Hematopoietic multipotent progenitor cell treated with erythropoietin and hydrocortisone succinate and interleukin-3 and kit ligand, for 17 days (in vitro differentiated cells): ENCODE measurements at regions not wholly inside any gene's neighbourhood (a gene's known extent, or its start where the extent isn't known, plus 50 kb on each side); places are given as distances from the start of the nearest gene placed in this dataset.

Experiments used
- DNase-seq: peaks from one replicate; pipeline ENCODE4 v3.0.0-alpha.2; 2015; ENCODE audit warnings: low spot score

DNA sequence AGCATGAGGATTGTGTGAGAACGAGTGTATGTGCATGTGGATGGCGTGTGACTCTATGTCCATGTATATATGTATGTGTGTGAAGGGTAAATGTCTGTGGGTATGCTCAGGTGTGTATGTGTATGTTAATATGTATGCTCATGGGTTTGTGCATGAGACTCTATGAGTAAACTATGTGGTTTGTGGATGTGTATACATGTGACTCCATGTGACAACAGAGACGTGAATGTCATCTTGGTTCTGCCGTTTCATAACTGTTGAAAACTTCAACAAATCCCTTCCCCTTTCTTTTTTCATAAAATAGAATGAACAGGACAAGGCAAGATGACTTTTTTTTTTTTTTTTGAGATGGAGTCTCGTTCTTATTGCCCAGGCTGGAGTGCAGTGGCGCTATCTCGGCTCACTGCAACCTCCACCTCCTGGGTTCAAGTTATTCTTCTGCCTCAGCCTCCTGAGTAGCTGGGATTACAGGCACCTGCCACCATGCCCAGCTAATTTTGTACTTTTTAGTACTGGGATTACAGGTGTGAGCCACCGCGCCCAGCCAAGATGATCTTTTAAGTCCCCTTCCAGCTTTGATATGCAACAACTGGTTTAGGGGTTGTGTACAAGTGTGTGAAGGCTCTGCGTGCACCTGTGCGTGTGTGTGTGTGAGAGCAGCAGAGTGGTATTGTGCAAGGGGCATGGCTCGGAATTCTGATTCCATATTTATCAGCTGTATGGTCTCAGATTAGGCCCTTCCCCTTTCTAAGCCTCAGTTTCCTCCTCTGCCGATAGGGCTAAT is 106.3 kb downstream of the EBNA1BP2 start:
- DNase-seq: no peak

DNA sequence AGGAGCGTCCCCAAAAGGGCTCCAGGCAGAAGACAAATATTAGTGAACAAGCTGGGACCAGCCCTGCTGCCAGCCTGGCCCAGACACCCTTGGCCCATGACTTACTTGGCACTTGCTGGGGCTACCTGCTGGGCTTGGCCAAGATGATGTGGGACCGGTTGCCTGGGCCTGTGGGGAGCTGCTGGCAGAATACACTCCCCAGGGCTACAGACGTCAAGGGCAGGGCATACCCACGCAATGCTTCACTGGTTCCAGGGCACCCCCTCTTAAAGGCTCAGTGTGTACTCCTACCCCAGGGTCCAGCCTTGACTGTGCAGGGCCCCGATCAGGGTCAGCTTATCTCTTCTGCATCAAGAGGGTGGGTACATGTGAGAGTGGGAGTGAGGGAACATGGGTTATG is 106.5 kb upstream of the SLC2A1 start:
- no peak for DNase-seq

GRCh38 chr1:43063394-43064219 is 104.9 kb upstream of the SLC2A1 start:
- no peak for DNase-seq

GRCh38 chr1:43062527-43063095 is 103.9 kb upstream of the SLC2A1 start:
- DNase-seq: no peak

- DNase-seq: no peak
Observed at GRCh38 chr1:43061757-43062156, 103.1 kb upstream of the SLC2A1 start.

DNA sequence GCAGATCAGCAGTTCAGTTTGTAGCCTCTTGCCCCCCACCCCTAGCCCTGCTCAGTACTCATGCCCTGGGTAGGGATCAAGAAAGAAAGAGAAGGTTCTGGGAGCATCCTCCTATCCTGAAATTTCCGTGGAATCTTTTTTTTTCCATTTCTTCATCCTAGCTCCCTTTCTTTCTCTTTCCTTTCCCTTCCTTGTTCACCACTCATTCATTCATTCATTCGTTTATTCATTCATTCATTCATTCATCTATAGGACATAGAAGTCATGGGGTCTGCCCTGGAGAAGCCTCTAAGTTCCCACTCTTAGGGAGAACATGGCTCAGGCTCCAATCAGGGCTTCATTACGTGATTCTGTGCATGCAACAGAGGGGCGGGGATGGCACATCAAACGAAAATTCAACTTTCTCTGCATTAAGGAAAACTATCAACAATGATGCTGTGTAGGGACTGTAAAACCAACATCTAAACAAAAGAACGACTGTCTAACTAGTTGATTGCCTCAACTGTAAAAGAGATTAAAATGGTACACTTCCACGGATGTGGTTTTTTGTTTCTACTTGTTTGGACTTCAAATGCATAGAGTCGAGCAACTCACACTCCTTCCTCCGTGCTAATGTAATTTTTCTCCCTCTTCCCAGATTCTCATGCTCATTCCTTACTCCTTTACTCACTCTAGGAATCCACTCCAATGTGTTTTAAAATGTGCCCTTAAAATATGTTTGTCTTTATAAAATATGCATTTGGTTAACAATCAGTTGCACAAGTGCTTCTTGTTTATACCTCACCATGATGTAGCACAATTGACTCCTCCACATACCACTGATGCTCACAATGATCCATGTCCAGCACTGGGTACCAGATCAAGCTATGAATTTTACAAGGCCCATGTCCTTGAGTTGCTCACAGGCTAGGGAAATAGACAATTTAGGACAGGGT is 101.2 kb upstream of the SLC2A1 start:
- DNase-seq: no peak

GRCh38 chr1:43058545-43059360 is 100.1 kb upstream of the SLC2A1 start:
- no peak for DNase-seq

DNA sequence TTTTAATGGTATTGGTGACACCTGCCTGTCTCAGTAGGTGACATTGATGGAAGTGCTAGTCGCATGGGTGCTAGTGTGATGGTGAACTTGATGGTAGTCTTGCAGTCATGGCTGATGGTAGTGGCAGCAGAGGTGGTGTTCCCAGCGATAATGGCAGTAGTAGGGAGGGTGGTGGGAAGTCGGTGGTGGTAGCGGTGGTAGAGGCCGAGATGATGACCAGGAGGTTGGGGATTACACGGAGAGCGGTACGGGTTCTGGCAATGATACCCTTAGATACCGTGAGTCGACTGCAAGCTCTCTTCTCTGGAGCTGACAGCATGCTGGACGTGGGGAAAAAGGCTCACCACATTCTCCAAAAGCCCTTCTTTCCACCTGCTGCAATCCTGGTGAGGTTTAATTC is 99.4 kb upstream of the SLC2A1 start:
- no peak for DNase-seq

GRCh38 chr1:43057567-43057966 is 98.9 kb upstream of the SLC2A1 start:
- DNase-seq: no peak

- DNase-seq: no peak
Observed at GRCh38 chr1:43056981-43057391, 98.3 kb upstream of the SLC2A1 start.

DNA sequence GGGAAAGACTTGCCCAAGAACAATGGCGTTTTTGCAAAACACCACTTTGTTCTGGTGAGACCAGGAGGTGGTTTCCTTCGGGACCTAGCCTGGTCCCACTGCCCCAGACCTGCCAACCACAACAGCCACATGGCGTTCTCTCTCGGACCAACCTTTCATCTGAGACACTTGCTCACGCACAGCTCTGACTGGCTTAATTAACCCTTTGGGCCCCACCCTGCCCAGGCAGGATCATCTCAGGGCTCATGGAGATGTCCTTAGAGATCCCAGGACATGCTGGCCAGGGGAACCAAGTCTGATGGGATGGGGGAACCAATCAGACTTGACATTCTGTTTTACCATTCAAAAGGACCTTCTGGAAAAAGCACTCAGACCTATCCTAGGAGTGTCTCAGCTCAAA is 97.8 kb upstream of the SLC2A1 start:
- DNase-seq: no peak

- DNase-seq: no peak
Observed at GRCh38 chr1:43054961-43055360, 96.3 kb upstream of the SLC2A1 start.

DNA sequence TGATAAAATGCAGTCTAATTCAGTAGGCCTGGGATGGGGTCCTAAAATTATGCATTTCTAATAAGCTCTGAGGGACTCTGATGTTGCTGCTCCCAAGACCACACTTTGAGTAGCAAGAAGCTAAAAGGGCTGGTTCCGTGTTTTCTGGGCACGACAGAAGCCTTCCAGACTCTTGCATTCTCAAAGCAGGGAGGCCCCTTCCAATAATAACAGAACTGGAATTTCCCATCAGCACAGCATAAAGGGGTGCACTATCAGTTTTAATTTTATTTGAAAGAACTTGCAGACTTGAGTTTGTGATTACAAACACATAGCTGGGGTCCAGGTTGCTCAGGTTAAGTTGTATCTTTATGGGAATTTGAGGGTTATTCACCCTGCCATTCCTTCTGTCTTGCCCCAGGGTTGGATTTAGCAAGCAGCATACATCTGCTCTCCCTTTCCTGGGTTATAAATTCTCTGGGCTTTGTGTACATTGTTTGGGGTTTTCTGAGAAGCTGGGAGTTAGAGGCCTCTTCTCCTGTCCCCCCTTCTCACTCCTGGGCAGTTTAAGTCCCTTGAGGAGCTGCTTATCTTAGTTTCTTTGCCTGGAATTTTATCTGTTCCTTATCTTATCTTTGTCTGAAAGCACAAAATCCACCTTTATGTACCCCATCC is 94.2 kb upstream of the SLC2A1 start:
- no peak for DNase-seq

DNA sequence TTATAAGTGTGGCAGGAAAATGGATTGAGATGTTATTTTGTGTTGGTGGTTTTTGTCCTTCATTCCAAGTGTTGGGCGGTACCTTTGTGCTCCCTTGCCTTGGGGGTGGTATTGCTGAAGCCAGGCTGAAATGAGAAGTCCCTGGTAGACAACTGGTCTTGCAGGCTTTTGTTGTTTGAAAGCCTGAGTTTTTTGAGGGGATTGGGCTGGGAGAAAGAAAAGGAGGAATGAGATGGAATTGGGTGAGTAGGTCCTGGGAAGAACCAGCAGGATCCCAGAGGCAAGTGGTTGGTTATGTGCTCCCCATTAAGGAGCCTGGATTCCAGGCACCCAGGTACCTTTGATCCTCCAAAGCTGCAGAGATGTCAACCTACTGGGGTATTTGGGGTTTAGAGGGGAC is 93.7 kb upstream of the SLC2A1 start:
- no peak for DNase-seq

- no peak for DNase-seq
Observed at GRCh38 chr1:43049481-43049880, 90.8 kb upstream of the SLC2A1 start.

- DNase-seq: no peak
Observed at GRCh38 chr1:43048601-43049011, 89.9 kb upstream of the SLC2A1 start.

- DNase-seq: no peak
Observed at GRCh38 chr1:43047135-43047534, 88.5 kb upstream of the SLC2A1 start.

DNA sequence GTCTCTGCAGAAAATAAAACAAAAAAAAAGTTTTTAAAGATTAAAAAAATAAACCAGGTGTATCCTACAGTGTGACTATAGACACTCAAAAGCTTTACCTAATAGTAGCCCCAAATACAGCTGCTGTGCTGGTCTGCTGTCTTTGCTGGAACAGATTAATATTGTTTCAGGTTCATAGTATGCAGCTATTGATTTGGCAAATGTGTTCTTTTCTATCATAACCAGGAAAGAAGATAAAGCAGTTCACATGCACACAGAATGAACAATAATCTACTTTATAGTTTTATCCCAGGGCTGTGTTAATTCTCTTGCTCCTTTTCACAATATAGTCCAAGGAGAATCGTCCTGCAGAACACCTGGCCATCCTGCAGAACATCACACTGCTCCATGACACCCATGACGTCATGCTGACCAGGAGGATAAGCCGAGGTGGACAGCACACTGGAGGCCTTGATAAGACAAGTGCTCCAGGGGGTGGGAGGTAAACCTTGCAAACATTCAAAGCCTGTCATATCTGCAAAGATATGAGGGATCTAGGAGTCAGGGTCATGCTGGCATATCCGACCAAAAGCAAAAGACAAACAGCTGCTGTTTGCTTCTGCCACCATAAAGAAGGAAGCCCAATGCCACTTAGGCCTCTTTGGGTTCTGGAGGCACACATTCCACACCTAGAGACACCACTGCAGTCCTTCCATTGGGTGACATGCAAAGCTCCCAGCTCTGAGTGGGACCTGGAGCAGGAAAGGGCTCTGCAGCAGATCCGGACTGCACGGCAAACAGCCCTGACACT is 86.1 kb upstream of the SLC2A1 start:
- no peak for DNase-seq

DNA sequence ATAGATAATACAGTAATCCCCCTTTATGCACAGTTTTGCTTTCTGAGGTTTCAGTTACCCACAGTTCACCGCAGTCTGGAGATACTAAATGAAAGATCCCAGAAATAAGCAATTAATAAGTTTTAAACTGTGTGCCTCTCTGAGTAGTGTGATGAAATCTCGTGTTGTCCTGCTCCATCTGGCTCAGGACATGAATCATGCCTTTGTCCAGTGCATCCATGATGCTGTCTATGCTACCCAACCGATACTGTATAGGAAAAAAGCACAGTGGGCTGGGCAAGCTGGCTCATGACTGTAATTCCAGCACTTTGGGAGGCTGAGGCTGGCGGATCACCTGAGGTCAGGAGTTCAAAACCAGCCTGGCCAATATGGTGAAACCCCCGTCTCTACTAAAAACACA is 85.0 kb upstream of the SLC2A1 start:
- DNase-seq: no peak
